DND-41 (cell line): ENCODE measurements at regions not wholly inside any gene's neighbourhood (a gene's known extent, or its start where the extent isn't known, plus 50 kb on each side); places are given as distances from the start of the nearest gene placed in this dataset.

Source experiments
- CTCF ChIP-seq: IDR thresholded peaks from 2 replicates; pipeline ENCODE4 v1.5.1; 2012; ENCODE audit warnings: borderline replicate concordance, low read length, moderate library complexity, mild to moderate bottlenecking; ENCODE audit not compliant: poor library complexity, severe bottlenecking; ENCODE audit errors: extremely low read depth
- EZH2 ChIP-seq: IDR thresholded peaks from 3 replicates; pipeline ENCODE4 v1.6.1; 2012; ENCODE audit warnings: borderline replicate concordance, low read depth, mild to moderate bottlenecking, moderate library complexity, low read length, inconsistent platforms; ENCODE audit not compliant: severe bottlenecking

GRCh38 chr4:17284323-17285175 lies 227.3 kb downstream of the QDPR start:
- no peak for TF ChIP-seq CTCF
- no peak for TF ChIP-seq EZH2
